Right lobe of liver (tissue), 6 donors: ENCODE measurements at regions not wholly inside any gene's neighbourhood (a gene's known extent, or its start where the extent isn't known, plus 50 kb on each side); places are given as distances from the start of the nearest gene placed in this dataset.
"Not testable (repeated sequence)": the region's sequence is repeated elsewhere in the genome, so short reads cannot be mapped to it uniquely, and the experiment has no call there.

Experiments
- ATAC-seq, 4 donors: fragments of 200-7000 bp; cut with Tn5 transposase; one replicate each; pipeline ENCODE4 v1.9.1; 2020; ENCODE audit warnings: mild to moderate bottlenecking in 4 of 4, moderate library complexity in 4 of 4
- DNase-seq, 3 donors: peaks; one replicate each; pipeline ENCODE4 v3.0.0-alpha.2; 2020
- H3K27ac ChIP-seq, 3 donors: fragments of 200-600 bp; one replicate each; pipeline ENCODE4 v1.8.0; 2022
- H3K27me3 ChIP-seq, 2 donors: fragments of 200-600 bp; one replicate each; pipeline ENCODE4 v1.8.0; 2022
- H3K36me3 ChIP-seq, 4 donors: fragments of 200-600 bp; sonication (generic) in 1 of 4; one replicate each; pipeline versions ENCODE4 v1.5.1 to v1.8.0; 2017 to 2022; ENCODE audit warnings: control low read depth in 1 of 4
- H3K4me1 ChIP-seq, 4 donors: fragments of 200-600 bp; sonication (generic) in 1 of 4; one replicate each; pipeline versions ENCODE4 v1.5.1 to v1.8.0; 2017 to 2022; ENCODE audit warnings: control low read depth in 1 of 4
- H3K4me3 ChIP-seq, 3 donors: fragments of 200-600 bp; one replicate each; pipeline ENCODE4 v1.8.0; 2022
- H3K9me3 ChIP-seq, 4 donors: fragments of 200-600 bp; sonication (generic) in 1 of 4; one replicate each; pipeline versions ENCODE4 v1.5.1 to v1.8.0; 2017 to 2022; ENCODE audit warnings: control low read depth in 1 of 4
- POLR2A ChIP-seq: fragments of 450-650 bp; IDR thresholded peaks from one replicate; pipeline ENCODE4 v1.6.1; 2017; ENCODE audit warnings: antibody characterized with exemption, mild to moderate bottlenecking
- WGBS: methylation state at CpG from one replicate; pipeline ENCODE4 v1.1.6; 2018; ENCODE audit warnings: low coverage, low lambda C conversion rate; ENCODE audit not compliant: insufficient coverage; ENCODE audit errors: missing lambda C conversion rate; 5-methylcytosine and 5-hydroxymethylcytosine counted together
- intact Hi-C, 2 donors: fragments of 100-400 bp; cut with DNase I; formaldehyde crosslinking; loops; one replicate each; pipeline versions ENCODE4 v1.11.2 to v1.14.1; 2022
- TF ChIP-seq, protein P1 (sequence below), 4 donors: fragments of 200-600 bp in 3 of 4; fragments of 450-650 bp in 1 of 4; IDR thresholded peaks; one replicate each; pipeline versions ENCODE4 v1.5.1 to v1.8.0; 2016 to 2022; ENCODE audit warnings: antibody characterized with exemption in 4 of 4, mild to moderate bottlenecking in 2 of 4
- donor health status: DM: no; HTN: yes; CAD: no.
- donor health status: DM: no; HTN: no; CAD: no.
- donor health status: DM: no; HTN: no; CAD: no.
- donor health status: DM: no; HTN: yes; CAD: no.
- donor health status: DM: no; HTN: yes; CAD: no.

DNA sequence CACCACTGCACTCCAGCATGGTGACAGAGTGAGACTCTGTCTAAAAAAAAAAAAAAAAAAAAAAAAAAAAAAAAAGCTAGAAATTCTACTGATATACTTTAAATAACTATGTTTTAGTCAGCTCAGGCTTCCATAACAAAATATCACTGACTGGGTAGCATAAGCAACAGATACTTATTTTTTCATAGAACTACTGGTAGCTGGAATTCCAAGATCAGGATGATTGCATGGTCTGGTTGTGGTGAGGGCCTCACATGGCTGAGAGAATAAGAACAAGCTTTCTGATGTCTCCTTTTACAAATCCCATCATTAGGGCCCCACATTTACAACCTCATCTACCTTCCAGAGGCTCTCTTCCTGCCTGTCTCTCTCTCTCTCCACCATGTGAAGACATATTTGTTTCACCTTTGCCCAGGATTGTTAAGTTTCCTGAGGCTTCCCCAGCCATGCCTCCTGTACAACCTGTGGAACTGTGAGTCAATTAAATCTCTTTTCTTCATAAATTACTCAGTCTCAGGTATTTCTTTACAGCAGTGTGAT lies 126.7 kb upstream of the SEMA3C start:
- DNase-seq (no peak), ATAC-seq (no peak)
- Histone ChIP-seq H3K27me3 (no peaks in the 10 kb centered on the region), H3K4me1 (no peaks in the 10 kb centered on the region), H3K36me3 (no peaks in the 10 kb centered on the region), H3K4me3 (no peak overlapping the region), H3K9me3 (no peaks in the 10 kb centered on the region), H3K27ac (no peak overlapping the region)
- intact Hi-C loops = no loop called here
- TF ChIP-seq, protein P1, sequence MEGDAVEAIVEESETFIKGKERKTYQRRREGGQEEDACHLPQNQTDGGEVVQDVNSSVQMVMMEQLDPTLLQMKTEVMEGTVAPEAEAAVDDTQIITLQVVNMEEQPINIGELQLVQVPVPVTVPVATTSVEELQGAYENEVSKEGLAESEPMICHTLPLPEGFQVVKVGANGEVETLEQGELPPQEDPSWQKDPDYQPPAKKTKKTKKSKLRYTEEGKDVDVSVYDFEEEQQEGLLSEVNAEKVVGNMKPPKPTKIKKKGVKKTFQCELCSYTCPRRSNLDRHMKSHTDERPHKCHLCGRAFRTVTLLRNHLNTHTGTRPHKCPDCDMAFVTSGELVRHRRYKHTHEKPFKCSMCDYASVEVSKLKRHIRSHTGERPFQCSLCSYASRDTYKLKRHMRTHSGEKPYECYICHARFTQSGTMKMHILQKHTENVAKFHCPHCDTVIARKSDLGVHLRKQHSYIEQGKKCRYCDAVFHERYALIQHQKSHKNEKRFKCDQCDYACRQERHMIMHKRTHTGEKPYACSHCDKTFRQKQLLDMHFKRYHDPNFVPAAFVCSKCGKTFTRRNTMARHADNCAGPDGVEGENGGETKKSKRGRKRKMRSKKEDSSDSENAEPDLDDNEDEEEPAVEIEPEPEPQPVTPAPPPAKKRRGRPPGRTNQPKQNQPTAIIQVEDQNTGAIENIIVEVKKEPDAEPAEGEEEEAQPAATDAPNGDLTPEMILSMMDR (IDR thresholded peaks at IDR 0.05) = no peak
- no peak for TF ChIP-seq POLR2A

DNA sequence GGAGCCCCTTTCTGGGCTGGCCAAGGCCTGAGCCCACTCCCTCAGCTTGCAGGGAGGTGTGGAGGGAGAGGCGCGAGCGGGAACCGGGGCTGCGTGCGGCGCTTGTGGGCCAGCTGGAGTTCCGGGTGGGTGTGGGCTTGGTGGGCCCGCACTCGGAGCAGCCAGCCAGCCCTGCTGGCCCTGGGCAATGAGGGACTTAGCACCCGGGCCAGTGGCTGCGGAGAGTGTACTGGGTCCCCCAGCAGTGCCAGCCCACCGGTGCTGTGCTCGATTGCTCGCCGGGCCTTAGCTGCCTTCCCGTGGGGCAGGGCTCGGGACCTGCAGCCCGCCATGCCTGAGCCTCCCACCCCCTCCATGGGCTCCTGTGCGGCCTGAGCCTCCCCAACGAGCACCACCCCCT lies 123.8 kb upstream of the SEMA3C start:
- H3K27ac ChIP-seq, H3K4me1 ChIP-seq, H3K36me3 ChIP-seq, H3K27me3 ChIP-seq, ATAC-seq, intact Hi-C loops, H3K4me3 ChIP-seq, H3K9me3 ChIP-seq, DNase-seq: not testable (repeated sequence)
- no CpG with 5 or more reads among the region's 21 CpGs for WGBS

DNA sequence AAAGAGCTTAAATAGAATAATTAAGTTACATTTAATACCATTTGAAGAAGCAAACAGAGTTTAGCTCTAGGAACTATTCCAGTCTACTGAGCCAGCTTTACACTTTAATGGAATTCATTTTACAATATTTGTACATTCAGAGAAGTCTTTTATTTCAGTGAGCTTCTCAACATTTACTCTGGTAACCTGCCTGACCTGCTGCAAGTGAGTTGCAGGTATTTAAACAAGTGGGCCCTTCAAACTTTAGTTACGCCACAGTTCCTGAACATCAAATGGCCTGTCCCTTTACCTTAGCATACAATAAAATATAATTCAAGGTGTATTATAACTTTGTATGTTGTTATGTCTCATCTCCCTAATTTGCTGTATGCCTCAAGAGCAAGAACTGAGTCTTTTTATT lies 121.6 kb upstream of the SEMA3C start:
- ATAC-seq (no peak), DNase-seq (no peak)
- no peaks in the 10 kb centered on the region for H3K36me3 ChIP-seq
- H3K4me3 ChIP-seq = no peak overlapping the region
- 77% methylated on average over 1 of the region's 1 CpG for WGBS
- H3K4me1 ChIP-seq = no peaks in the 10 kb centered on the region
- H3K9me3 ChIP-seq = no peaks in the 10 kb centered on the region
- TF ChIP-seq, protein P1 (IDR thresholded peaks at IDR 0.05) = no peak
- no peak for TF ChIP-seq POLR2A
- H3K27ac ChIP-seq = no peak overlapping the region
- H3K27me3 ChIP-seq = no peaks in the 10 kb centered on the region
- intact Hi-C loops = no loop called here

DNA sequence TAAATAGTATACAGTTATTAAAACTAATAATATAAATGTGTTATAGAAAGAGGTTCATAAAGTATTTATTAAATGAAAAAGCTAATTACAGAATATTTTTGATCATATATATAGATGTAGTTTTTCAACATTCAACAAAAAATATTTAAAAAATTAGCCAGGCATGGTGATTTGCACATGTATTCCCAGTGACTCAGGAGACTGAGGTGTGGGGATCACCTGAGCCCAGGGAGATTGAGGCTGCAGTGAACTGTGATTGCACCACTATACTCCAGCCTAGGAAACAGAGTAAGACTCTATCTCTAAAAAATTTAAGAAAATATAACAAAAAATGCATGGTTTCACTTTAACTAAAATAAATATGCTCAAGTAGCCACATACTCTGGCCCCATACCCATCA lies 118.0 kb upstream of the SEMA3C start:
- Histone ChIP-seq H3K36me3 (no peaks in the 10 kb centered on the region), H3K4me1 (no peaks in the 10 kb centered on the region), H3K27me3 (no peaks in the 10 kb centered on the region), H3K27ac (no peak overlapping the region), H3K9me3 (no peaks in the 10 kb centered on the region), H3K4me3 (no peak overlapping the region)
- intact Hi-C loops = no loop called here
- no peak for DNase-seq
- ATAC-seq = no peak
- TF ChIP-seq, protein P1 (IDR thresholded peaks at IDR 0.05) = no peak
- TF ChIP-seq POLR2A = no peak

DNA sequence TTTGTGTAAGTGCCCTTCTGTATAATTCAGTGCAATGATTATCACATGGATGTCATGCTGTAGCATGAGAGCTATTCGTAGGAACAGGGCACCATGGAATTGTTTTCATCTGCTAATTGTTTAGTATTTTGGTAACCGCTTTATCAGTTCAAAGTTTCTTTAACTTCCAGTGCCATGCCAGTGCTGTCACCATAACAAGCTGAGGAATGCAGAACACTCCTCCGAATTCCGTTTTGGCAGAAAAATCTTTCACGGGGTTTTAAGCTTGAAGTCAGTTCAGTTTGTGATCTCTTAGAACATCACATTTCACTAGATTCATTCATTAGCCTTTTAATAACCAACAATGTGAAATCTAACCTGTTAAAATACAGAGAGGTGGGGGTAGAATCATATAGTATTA lies 117.2 kb upstream of the SEMA3C start:
- intact Hi-C loops = no loop called here
- no peak for ATAC-seq
- Histone ChIP-seq H3K36me3 (no peaks in the 10 kb centered on the region), H3K9me3 (no peaks in the 10 kb centered on the region), H3K27ac (no peak overlapping the region), H3K4me3 (no peak overlapping the region), H3K27me3 (no peaks in the 10 kb centered on the region), H3K4me1 (no peaks in the 10 kb centered on the region)
- WGBS = 42% methylated on average over 5 of the region's 5 CpGs
- DNase-seq = no peak
- TF ChIP-seq, protein P1 (IDR thresholded peaks at IDR 0.05) = no peak
